Kidney (tissue), 13 donors: ENCODE measurements at regions not wholly inside any gene's neighbourhood (a gene's known extent, or its start where the extent isn't known, plus 50 kb on each side); places are given as distances from the start of the nearest gene placed in this dataset.

Source experiments
- DNase-seq, 5 donors: peaks; one replicate each; pipeline ENCODE4 v3.0.0-alpha.2; 2013 to 2020
- FAIRE-seq: peaks from 2 replicates; lab custom pipeline; 2012; peaks lifted over from hg19 to GRCh38; lab: Jason Lieb, UNC
- H3K27ac ChIP-seq, 2 donors: one replicate each; pipeline ENCODE4 v1.7.0; 2013; ENCODE audit warnings: low read depth in 2 of 2, low read length in 2 of 2, inconsistent platforms in 1 of 2
- H3K27me3 ChIP-seq: one replicate; pipeline ENCODE4 v1.7.1; 2013; ENCODE audit warnings: low read length, inconsistent platforms; ENCODE audit not compliant: control insufficient read depth, insufficient read depth
- H3K36me3 ChIP-seq, 3 donors: one replicate each; pipeline versions ENCODE4 v1.7.0 to v1.7.1; 2013; ENCODE audit warnings: low read length in 3 of 3, control low read depth in 1 of 3, inconsistent platforms in 1 of 3; ENCODE audit not compliant: insufficient read depth in 3 of 3, control insufficient read depth in 2 of 3
- H3K4me1 ChIP-seq, 3 donors: one replicate each; pipeline versions ENCODE4 v1.7.0 to v1.7.1; 2013; ENCODE audit warnings: low read length in 3 of 3, inconsistent platforms in 1 of 3, low read depth in 1 of 3; ENCODE audit not compliant: control insufficient read depth in 2 of 3, insufficient read depth in 2 of 3
- H3K4me3 ChIP-seq, 3 donors: one replicate each; pipeline versions ENCODE4 v1.7.0 to v1.8.1; 2013; ENCODE audit warnings: low read length in 3 of 3, control low read depth in 1 of 3, inconsistent platforms in 1 of 3
- H3K9ac ChIP-seq, 3 donors: one replicate each; pipeline versions ENCODE4 v1.7.0 to v1.7.1; 2013; ENCODE audit warnings: low read length in 3 of 3, control low read depth in 1 of 3, inconsistent platforms in 1 of 3
- H3K9me3 ChIP-seq, 3 donors: one replicate each; pipeline versions ENCODE4 v1.7.0 to v1.7.1; 2013; ENCODE audit warnings: low read length in 3 of 3, control low read depth in 1 of 3, inconsistent platforms in 1 of 3; ENCODE audit not compliant: control insufficient read depth in 2 of 3, insufficient read depth in 1 of 3
- CTCF ChIP-seq: IDR thresholded peaks from 3 replicates; pipeline ENCODE4 v1.5.1; 2012; ENCODE audit warnings: mild to moderate bottlenecking, moderate library complexity, borderline replicate concordance; ENCODE audit not compliant: insufficient read depth; ENCODE audit errors: extremely low read depth
- intact Hi-C: fragments of 100-400 bp; cut with DNase I; formaldehyde crosslinking; loops from one replicate; pipeline ENCODE4 v1.11.1; 2022
- donor health status: control.
- donor health status: control.
- donor health status: control.
- donor health status: control.
- donor health status: control.
- donor health status: DM: yes; HTN: yes; CAD: no.
- donor health status: Normal renal cell carcinoma (clear cell type).

DNA sequence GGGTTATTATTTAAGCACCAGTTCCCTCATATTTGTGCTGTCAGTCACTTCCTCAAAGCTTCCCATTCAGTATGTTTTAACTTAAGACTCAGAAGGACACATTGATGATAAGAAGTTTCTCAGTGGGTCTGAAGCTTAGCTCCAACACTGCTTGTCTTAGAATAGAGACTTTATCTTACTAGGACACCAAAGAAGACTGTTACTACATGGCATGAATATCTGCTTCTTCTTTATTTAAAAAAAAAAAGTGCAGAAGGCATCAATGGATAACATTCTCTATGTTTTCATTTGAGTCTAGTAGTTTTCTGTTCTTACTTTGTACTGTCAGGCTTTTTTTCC lies 404.2 kb downstream of the DAD1 start:
- Histone ChIP-seq H3K9me3 (no peaks in the 10 kb centered on the region), H3K4me3 (no peak overlapping the region), H3K27ac (no peak overlapping the region), H3K36me3 (no peaks in the 10 kb centered on the region), H3K4me1 (no peaks in the 10 kb centered on the region), H3K9ac (no peak overlapping the region), H3K27me3 (no peaks in the 10 kb centered on the region)
- FAIRE-seq (no peak), DNase-seq (no peak)
- no peak for TF ChIP-seq CTCF
- intact Hi-C loops = no loop called here

DNA sequence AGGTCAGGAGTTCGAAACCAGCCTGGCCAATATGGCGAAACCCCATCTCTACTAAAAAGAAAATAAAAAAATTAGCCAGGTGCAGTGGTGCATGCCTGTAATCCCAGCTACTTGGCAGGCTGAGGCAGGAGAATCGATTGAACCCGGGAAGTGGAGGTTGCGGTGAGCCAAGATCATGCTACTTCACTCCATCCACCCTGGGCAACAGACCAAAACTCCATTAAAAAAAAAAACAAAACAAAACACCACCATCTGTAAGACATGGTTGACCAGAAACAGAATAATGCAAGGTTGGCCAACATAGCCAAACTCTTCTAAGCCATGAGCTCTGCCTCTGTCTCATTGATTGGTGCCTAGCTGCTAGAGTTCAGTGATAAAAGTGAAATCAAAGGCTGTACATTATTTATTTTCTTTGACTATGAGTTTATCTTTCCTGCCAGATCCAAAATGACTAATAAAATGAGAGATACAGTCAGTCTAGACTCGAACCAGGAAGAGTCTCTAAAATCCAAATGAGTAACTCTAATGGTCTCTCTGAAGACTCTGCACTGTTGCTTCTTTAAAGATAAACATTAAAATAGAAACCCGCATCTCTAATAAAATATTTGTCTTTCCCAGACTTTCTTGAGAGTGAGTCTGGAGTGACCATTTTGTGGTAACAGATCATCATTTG lies 404.7 kb downstream of the DAD1 start:
- H3K4me1 ChIP-seq = no peaks in the 10 kb centered on the region
- DNase-seq (no peak), FAIRE-seq (no peak)
- H3K9ac ChIP-seq = no peak overlapping the region
- H3K4me3 ChIP-seq = no peak overlapping the region
- H3K27me3 ChIP-seq = no peaks in the 10 kb centered on the region
- H3K27ac ChIP-seq = no peak overlapping the region
- no peaks in the 10 kb centered on the region for H3K9me3 ChIP-seq
- no peaks in the 10 kb centered on the region for H3K36me3 ChIP-seq
- intact Hi-C loops = no loop called here
- no peak for TF ChIP-seq CTCF

DNA sequence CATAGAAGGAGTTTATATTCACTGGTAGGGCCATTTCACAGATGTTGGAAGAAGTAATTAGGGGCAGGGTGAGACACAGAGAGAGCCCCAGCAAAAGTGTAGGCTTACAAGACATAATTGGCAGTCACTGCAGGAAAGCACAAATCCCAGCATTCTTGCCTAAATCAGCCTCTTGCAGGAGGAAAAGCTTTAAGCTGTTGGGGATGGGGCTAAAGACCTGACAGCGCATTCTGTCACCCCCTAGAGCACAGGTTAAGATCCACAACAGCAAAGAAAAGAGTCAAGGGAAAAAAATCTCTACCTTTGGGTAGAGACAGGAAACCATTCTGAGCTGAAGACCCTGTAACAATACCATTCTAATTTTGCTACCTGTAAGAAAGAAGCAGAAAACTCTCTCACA lies 409.0 kb downstream of the DAD1 start:
- intact Hi-C loops = no loop called here
- Histone ChIP-seq H3K9me3 (no peaks in the 10 kb centered on the region), H3K36me3 (no peaks in the 10 kb centered on the region), H3K27ac (no peak overlapping the region), H3K9ac (no peak overlapping the region), H3K4me1 (no peaks in the 10 kb centered on the region), H3K4me3 (no peak overlapping the region), H3K27me3 (no peaks in the 10 kb centered on the region)
- TF ChIP-seq CTCF = no peak
- no peak for FAIRE-seq
- no peak for DNase-seq

DNA sequence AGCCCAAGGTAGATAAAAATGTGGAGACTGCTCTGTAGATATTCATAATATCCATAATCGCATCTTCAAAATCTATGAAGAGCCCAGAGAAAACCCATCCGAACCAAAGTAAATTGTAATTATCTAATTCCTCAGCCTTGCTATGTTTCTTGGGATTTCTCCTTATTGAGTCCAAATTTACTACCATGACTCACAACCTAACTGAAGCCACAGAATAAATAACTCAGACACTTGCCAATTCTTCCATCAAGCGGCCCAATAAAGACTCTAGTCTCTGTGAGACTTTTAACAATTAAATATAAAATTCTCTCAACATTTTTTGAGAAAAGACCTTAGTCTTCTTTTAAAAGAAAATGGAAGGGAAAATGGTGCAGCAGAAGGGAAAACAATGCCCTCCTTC lies 409.8 kb downstream of the DAD1 start:
- H3K27me3 ChIP-seq = no peaks in the 10 kb centered on the region
- no peak for TF ChIP-seq CTCF
- no peak overlapping the region for H3K27ac ChIP-seq
- H3K9me3 ChIP-seq = no peaks in the 10 kb centered on the region
- H3K4me1 ChIP-seq = peaks cover 0 to 7% (median 0%) of the 10 kb centered on the region in 3 donors
- no peak overlapping the region for H3K4me3 ChIP-seq
- intact Hi-C loops = no loop called here
- H3K36me3 ChIP-seq = no peaks in the 10 kb centered on the region
- FAIRE-seq (no peak), DNase-seq (no peak)
- no peak overlapping the region for H3K9ac ChIP-seq
